Left ventricle myocardium superior (tissue), 1 donor: ENCODE measurements at regions not wholly inside any gene's neighbourhood (a gene's known extent, or its start where the extent isn't known, plus 50 kb on each side); places are given as distances from the start of the nearest gene placed in this dataset.
A peak's percentile ranks its signal among the peaks of the same experiment; 100 is the strongest.
"Not testable (repeated sequence)": the region's sequence is repeated elsewhere in the genome, so short reads cannot be mapped to it uniquely, and the experiment has no call there.

Source experiments
- ATAC-seq: fragments of 200-7000 bp; cut with Tn5 transposase; one replicate; pipeline ENCODE4 v1.9.1; 2020; ENCODE audit warnings: mild to moderate bottlenecking, moderate library complexity
- DNase-seq: peaks from one replicate; pipeline ENCODE4 v3.0.0-alpha.2; 2020
- intact Hi-C: fragments of 100-400 bp; cut with micrococcal nuclease; formaldehyde crosslinking; loops from one replicate; pipeline ENCODE4 v1.11.0; 2022
- donor health status: DM: no; HTN: yes; CAD: no; lungs with severe emphysema.

DNA sequence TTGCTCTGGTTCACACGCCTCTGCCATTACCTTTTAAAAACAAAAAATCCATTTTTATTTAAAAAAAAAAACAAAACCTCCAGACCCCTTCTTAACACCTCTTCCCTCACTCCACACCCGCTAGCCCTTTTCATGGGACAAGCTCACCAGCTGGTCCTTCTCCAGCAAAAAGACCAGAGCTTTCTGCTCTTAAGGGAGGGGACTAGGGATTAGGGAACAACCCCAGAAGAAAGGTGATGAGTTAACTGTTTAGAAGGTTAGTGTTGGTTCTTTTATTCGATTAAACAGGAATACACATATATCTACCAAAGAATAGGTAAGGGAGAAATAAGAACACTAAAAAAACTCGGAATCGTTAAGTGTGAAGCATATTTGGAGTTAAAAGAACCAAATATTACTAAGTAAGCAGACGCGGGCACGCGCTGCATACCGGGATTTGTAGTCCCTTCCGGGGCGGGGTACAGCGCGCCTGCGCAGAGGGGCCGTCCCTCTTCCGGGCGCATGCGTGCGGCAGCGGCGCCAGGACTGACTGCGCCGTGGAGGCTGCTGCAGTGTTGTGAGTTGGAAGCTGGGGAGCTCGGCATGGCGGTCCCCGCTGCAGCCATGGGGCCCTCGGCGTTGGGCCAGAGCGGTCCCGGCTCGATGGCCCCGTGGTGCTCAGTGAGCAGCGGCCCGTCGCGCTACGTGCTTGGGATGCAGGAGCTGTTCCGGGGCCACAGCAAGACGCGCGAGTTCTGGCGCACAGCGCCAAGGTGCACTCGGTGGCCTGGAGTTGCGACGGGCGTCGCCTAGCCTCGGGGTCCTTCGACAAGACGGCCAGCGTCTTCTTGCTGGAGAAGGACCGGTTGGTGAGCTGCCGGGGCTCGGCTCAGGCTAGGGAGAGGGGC lies 92.6 kb upstream of the FAM153A start:
- intact Hi-C loops: not testable (repeated sequence)
- DNase-seq: peak; percentile 35
- ATAC-seq: peak; percentile 98

DNA sequence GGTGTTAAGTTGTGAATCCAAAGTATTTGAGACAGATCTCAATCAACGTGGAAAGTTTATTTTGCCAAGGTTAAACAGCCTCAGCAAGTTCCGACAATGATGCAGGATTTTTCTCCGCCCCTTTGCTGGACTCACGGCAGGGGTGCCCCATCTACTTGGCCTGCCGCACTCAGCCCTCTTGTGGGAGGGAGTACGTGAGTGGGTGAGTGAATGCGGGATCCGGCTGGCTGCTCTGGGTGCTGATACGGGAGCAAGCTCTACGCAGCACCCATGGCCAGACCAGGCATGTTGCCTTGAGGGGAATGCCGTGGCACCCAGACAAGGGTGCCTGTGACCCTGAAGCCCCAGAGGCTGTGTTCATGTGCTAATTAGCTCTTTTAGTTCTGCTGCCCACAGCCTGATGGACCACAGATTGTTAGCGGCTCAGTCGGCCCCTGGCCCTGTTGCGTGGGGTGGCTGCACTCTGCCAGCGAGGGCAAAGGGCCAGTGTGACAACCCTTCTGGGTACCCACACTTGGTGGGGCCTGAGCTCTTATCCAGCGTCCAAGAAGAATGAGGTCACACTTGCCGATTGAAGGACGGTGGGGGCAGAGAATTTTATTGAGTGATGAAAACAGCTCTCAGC lies 81.2 kb upstream of the FAM153A start:
- DNase-seq, intact Hi-C loops, ATAC-seq: not testable (repeated sequence)

DNA sequence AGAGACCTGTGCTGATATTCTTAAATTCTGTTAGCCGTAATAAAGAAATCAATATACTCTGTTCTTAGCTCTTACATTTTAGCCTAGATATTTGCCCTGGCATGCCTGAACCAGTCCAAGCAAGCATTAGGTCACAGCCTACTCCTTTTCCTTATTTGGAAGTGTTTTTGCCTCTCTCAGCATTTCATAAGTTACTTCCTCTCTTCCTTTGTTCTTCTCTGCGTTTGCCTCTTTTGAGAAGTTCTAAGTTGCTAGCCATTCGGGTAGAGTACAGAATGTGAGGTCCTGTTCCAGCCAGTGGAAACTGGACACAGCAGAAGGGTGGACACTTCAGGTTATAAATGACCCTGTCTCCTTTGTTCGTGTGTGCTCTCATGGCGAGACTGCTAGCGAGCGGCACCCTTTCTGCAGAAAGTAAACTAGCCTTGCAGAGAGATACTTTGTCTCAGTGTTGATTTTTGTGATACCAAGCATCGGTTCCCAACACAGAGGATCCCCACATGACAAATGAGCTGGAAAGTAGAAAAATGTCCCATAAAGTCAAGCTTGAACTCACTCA lies 75.0 kb upstream of the FAM153A start:
- ATAC-seq, intact Hi-C loops, DNase-seq: not testable (repeated sequence)

DNA sequence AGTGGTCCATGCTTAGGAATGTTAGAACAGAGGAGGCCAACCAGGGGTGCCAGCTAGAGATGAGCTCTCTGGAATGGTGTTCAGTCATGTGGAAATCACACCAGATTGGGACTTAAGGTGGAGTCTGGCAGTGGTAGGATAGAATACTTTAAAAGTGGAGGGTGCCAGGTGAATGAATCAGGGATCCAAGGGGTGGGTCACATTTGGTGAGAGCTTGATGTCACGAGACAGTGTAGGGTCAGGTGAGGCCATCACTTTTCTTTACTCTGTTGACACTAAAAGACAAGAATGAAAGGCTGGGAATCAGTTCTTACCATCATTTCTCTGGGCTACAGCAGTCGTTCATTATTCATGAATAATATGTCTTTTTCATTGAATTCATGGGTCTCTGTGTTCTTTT lies 73.8 kb upstream of the FAM153A start:
- intact Hi-C loops, DNase-seq, ATAC-seq: not testable (repeated sequence)

DNA sequence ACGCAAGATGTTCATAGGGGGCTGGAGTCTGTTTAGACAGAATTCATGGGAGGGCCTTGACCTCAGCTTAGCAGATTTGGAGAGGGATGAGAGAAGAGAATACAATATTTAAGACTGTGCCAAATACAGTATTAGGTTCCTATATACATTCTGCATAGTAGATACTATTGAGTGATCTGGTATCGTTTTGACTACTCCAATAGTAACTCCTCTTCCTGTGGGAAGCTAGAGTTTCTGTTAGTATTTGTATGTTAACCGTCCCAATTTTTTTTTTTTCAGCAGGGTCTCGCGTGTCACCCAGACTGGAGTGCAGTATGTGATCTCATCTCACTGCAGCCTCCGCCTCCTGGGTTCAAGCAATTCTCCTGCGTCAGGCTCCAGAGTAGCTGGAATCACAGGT lies 65.2 kb upstream of the FAM153A start:
- DNase-seq, ATAC-seq, intact Hi-C loops: not testable (repeated sequence)

DNA sequence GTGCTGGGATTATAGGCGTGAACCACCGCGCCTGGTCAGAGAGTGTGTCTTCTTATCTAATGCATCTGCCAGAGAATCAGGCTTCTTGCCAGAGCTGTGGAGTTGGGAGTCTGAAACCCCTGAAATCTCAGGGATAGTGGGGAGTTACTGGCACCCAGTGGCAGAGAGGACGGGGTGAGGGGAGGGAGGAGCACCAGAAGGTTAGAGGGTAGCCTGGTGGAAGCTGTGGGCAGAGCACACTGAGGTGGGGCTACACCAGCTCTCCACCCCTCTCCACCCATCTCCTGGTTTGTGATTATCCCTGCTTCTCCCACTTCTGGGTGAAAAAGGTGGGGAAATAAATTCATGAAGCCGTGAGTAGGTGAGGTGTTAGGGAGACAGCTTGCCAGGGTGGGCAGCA lies 63.9 kb upstream of the FAM153A start:
- intact Hi-C loops, ATAC-seq, DNase-seq: not testable (repeated sequence)

DNA sequence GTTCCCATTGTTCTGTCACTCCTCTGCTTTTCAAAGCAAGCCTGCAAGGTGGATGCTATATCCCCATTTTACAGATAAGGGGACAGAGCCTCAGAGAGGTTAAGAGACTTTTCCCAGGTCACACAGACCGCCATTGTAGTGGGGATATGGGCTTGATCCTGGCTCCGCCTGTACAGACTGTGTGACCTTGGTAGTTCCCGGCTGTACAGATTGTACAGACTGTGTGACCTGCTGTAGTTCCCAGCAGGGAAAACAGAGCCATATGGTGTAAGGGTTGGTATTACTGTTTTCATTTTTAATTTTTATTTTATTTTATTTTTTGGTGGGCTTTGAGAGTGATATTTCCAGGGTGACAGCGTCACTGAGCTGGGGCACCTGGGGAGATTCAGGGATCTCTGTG lies 63.2 kb upstream of the FAM153A start:
- ATAC-seq, intact Hi-C loops, DNase-seq: not testable (repeated sequence)

DNA sequence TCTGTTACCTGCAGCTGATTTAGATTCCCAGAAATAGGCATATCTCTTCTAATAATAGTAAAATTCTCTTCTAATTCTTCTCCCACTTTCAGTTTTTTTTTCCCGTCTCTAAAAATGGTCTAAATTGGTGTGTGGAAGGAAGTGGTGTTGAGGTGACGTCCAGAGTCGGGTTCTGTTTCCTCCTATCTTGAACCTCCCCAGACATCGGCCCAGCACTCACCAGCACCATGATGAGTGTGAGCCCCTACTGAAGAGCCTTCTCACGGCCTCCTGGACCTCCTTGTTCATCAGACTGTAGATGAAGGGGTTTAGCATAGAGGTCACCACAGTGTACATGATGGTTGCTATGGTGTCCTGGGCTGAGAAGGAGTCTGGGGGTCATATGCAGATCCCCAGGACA lies 53.5 kb upstream of the FAM153A start:
- intact Hi-C loops, ATAC-seq, DNase-seq: not testable (repeated sequence)
